NCI-H82 treated with DMSO at 0.1 percent for 48 hours (cell line): ENCODE measurements at regions not wholly inside any gene's neighbourhood (a gene's known extent, or its start where the extent isn't known, plus 50 kb on each side); places are given as distances from the start of the nearest gene placed in this dataset.
"Not testable (repeated sequence)": the region's sequence is repeated elsewhere in the genome, so short reads cannot be mapped to it uniquely, and the experiment has no call there.

Experiments used
- DNase-seq: peaks from one replicate; lab custom pipeline; 2025; ENCODE audit not compliant: unreplicated experiment; lab: John Stamatoyannopoulos, UW

DNA sequence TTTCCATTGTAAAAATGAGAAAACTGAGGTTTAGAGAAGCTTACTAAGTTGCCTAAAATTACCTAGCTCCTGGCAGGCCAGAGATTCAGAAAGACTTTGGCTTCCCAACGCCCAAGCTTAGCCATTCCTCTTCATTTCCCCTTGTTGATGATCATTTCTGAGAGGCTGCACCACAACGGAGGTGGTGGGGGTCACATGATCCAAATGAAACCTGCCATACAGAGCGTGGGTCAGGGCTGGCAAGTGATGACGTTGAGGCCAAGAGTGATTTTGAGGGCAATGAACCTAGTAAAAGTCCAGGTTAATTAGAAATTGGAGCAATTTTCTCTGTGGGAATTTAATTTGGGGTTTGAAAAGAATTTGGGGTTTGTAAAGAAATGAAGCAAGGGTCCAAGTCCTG is 109.9 kb downstream of the TMEM182 start:
- no peak for DNase-seq

- no peak for DNase-seq
These were observed 110.6 kb downstream of the TMEM182 start for GRCh38 chr2:102872388-102872787.

DNA sequence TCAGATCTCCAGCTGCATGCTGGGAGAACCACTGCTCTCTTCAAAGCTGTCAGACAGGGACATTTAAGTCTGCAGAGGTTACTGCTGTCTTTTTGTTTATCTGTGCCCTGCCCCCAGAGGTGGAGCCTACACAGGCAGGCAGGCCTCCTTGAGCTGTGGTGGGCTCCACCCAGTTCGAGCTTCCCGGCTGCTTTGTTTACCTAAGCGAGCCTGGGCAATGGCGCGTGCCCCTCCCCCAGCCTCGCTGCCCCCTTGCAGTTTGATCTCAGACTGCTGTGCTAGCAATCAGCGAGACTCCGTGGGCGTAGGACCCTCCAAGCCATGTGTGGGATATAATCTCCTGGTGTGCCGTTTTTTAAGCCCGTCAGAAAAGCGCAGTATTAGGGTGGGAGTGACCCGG is 117.7 kb downstream of the TMEM182 start:
- not testable (repeated sequence) for DNase-seq

GRCh38 chr2:102880731-102881130 is 118.9 kb downstream of the TMEM182 start:
- DNase-seq, result no peak

DNA sequence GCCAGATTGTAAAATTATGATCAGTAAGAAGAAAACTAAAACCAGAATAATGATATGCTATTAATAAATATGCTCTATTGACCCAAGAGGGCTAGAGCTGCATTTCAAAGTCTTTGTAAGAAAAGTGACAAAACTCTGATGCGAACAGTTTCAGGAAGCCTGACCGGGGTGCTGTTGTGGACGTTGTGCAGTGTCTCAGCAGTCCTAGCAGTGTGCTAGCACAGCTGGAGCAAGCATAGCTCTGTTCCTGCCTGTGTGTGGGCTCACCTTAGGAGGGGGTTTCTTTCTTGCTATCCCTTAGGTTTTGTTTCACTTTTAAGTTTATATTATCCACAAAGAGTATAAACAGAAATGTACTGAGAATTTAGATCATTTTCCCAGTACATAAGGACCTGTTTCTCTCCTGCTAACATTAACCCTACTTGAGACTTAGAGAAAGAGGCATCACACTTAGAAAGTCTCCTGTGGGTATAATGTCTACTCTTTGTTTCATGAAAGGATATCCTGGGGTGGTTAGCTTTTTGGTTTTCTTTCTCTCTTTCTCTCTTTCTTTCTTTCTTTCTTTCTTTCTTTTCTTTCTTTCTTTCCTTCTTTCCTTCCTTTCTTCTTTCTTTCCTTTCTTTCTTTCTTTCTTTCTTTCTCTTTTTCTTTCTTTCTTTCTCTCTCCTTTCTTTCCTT is 124.5 kb downstream of the TMEM182 start:
- no peak for DNase-seq

DNA sequence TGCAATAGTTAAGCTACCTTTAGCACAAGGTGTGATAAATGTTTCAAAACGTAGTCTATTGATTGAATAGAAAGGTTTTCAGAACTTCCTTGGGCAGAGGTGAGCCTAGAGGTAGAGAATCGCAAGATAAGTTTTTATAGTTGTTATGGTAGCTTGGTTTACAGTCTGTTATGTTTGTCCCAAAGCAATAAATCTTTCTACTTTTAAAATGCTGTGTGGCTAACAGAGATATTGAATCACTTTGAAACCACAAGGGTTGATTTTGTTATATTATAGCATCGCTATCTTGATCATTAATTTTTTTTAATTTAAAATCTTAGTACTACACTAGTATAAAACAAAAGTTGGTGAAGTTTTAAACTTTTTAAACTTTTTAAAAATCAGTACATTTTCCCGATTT is 126.7 kb downstream of the TMEM182 start:
- no peak for DNase-seq

- no peak for DNase-seq
These were observed 129.5 kb downstream of the TMEM182 start for GRCh38 chr2:102891296-102891695.

- no peak for DNase-seq
These were observed 131.0 kb downstream of the TMEM182 start for GRCh38 chr2:102892698-102893310.

DNA sequence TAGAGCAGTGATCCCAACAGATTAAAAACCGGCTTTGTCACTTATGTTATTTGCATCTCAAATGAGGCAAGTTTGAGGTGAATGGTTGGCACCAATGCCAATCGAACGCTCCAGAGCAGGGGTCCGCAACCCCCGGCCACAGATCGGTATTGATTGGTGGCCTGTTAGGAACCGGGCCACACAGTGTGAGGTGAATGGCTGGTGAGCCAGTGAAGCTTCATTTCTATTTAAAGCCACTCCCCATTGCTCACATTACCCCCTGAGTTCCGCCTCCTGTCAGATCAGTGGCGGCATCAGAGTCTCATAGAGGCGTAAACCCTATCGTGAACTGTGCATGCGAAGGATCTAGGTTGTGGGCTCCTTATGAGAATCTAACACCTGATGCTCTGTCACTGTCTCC is 132.0 kb downstream of the TMEM182 start:
- DNase-seq, result no peak

- DNase-seq, result no peak
These were observed 133.5 kb downstream of the TMEM182 start for GRCh38 chr2:102895376-102895775.

DNA sequence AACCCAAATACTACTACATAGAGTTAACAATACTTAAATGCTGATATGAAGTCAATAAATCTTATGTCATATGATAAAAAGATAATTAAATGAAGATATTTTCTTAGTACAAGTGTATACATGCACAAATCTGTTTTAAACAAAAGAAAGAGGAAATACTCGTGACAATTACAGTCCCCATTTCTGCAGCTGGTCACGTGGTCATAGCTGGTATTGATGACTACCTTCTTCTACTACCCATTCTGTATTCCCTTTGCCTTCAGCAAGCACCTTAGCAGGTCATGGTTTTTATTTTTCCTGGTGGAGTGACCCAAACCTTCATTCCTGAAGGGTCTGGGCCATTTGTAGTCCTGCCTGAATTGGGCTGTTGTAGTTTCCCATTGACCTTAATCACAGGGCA is 147.4 kb downstream of the TMEM182 start:
- not testable (repeated sequence) for DNase-seq

GRCh38 chr2:102910724-102911123 is 148.9 kb downstream of the TMEM182 start:
- no peak for DNase-seq

GRCh38 chr2:102915128-102915527 is 153.3 kb downstream of the TMEM182 start:
- no peak for DNase-seq

DNA sequence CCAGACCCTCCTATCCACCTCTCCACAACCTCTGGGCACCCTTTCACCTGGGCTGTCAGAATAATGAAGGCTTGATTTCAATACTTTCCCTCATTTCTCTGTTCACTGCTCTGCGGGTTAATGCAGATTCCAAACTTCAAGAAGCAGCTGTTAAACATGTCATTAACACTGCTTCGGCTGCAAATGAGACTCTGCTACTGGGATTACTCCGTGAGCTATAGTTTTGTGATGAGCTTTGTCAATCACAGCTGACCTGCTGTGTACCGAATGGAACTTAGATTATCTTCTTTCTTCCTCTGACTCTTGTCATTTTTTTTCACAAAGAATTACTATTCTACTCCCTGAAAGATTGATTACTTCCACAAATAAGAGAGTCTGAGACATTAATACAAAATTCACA is 160.5 kb downstream of the TMEM182 start:
- DNase-seq, result no peak

GRCh38 chr2:102925003-102925402 is 163.2 kb downstream of the TMEM182 start:
- DNase-seq, result no peak

DNA sequence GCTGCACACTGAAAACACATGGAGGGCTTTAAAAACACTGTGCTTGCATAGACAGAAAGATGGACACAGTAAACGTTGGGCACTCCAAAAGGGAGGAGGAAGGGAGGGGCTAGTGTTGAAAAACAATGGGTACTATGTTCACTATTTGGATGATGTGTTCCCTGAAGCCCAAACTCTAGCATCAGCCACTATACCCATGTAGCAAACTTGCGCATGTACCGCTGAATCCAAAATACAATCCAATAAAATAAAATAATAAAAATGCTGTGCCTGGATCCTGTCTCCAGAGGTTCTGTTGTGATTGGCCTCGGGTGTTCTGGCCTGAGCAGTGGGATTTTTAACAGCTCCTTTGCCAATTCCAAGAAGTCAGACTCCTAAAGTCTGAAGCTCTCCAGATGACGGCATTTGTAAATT is 166.0 kb downstream of the TMEM182 start:
- no peak for DNase-seq

DNA sequence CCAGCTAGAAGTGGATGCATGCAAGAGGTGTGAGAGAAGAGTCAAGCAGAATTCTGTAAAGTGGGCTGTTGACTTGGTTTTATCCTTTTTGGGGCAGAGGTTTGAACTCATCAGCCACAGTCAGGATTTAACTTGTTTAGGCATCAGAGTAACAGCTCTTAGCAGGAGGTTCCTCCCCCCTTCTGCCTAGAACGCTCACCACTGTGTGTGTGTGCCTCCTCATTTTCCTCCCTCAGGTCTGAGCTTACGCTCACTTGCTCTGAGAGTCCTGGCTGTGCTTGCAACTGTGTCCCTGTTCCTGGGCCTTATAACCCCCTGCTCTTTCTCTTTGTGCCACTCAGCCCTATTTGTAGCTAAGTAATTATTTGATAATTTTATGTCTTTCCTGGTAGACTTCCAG is 167.9 kb downstream of the TMEM182 start:
- DNase-seq, result no peak

GRCh38 chr2:102932501-102932900 is 170.7 kb downstream of the TMEM182 start:
- no peak for DNase-seq

DNA sequence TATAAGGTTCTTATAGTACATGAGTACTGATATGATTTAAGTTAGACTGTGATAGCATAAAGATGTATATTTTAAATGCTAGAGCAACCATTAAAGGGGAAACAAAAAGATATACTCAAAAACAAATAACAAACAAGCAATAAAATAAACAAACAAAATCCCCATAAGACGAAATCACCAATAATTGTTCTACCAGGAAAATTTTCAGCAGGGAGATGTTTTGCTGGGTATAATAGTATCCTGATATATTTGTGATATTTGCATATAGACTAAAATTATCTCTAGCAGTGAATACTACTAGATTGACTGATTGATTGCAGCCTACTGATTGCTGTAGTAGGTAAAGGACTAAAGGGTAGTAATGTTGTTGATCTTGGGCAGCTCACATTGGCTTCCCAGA is 177.4 kb downstream of the TMEM182 start:
- DNase-seq, result no peak

DNA sequence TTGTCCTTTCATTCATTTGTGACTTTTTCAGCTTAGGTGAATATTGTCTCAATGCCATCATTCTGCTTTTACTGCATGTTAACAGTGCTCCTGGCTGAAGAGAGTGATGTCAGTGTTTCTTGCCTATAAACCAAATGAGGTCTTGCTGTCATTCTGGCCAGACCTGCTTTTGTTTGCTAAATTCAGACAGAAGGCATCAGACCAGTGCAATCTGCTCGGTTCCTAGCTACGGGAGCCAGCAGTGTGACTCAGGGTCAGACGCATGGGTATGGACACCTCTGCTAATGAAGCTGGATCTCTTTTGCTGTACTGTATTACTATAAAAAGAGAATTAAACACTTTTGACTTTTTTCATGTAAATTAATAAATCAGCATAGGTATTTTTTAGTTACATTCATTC is 178.9 kb downstream of the TMEM182 start:
- DNase-seq, result no peak

- DNase-seq, result no peak
These were observed 180.3 kb downstream of the TMEM182 start for GRCh38 chr2:102942107-102942506.

GRCh38 chr2:102943251-102943650 is 181.4 kb downstream of the TMEM182 start:
- no peak for DNase-seq

- no peak for DNase-seq
These were observed 188.6 kb downstream of the TMEM182 start for GRCh38 chr2:102950371-102950946.
